HuH-7.5 (cell line): ENCODE measurements at regions not wholly inside any gene's neighbourhood (a gene's known extent, or its start where the extent isn't known, plus 50 kb on each side); places are given as distances from the start of the nearest gene placed in this dataset.

ENCODE experiments used
- DNase-seq: peaks from one replicate; pipeline ENCODE4 v3.0.0; 2011; ENCODE audit warnings: low spot score

- no peak for DNase-seq
Measured at GRCh38 chr7:17521437-17521836, 223.0 kb downstream of the AHR start.

GRCh38 chr7:17523813-17524739, 225.6 kb downstream of the AHR start:
- DNase-seq: peak; percentile 12

GRCh38 chr7:17524746-17525145, 226.3 kb downstream of the AHR start:
- DNase-seq: no peak

GRCh38 chr7:17526621-17527020, 228.2 kb downstream of the AHR start:
- DNase-seq: no peak

GRCh38 chr7:17528636-17529035, 230.2 kb downstream of the AHR start:
- no peak for DNase-seq

- no peak for DNase-seq
Measured at GRCh38 chr7:17530244-17530643, 231.8 kb downstream of the AHR start.

- DNase-seq: no peak
Measured at GRCh38 chr7:17530741-17531421, 232.4 kb downstream of the AHR start.

GRCh38 chr7:17532861-17533404, 234.5 kb downstream of the AHR start:
- DNase-seq: no peak

- DNase-seq: no peak
Measured at GRCh38 chr7:17534348-17534747, 235.9 kb downstream of the AHR start.

GRCh38 chr7:17535776-17536175, 237.3 kb downstream of the AHR start:
- DNase-seq: no peak

- DNase-seq: no peak
Measured at GRCh38 chr7:17544401-17544800, 245.9 kb downstream of the AHR start.

- no peak for DNase-seq
Measured at GRCh38 chr7:17545348-17545747, 246.9 kb downstream of the AHR start.

GRCh38 chr7:17546189-17546588, 247.7 kb downstream of the AHR start:
- no peak for DNase-seq

GRCh38 chr7:17546592-17546991, 248.1 kb downstream of the AHR start:
- DNase-seq: no peak

GRCh38 chr7:17548014-17548653, 249.7 kb downstream of the AHR start:
- DNase-seq: no peak

GRCh38 chr7:17549406-17549805, 251.0 kb downstream of the AHR start:
- DNase-seq: no peak

GRCh38 chr7:17552373-17552772, 253.9 kb downstream of the AHR start:
- DNase-seq: no peak

- no peak for DNase-seq
Measured at GRCh38 chr7:17552952-17553351, 254.5 kb downstream of the AHR start.

GRCh38 chr7:17554341-17555015, 256.0 kb downstream of the AHR start:
- DNase-seq: no peak

- DNase-seq: no peak
Measured at GRCh38 chr7:17556247-17556956, 257.9 kb downstream of the AHR start.

GRCh38 chr7:17557251-17557671, 258.8 kb downstream of the AHR start:
- no peak for DNase-seq
